Trophoblast cell (in vitro differentiated cells and primary cell): ENCODE measurements at regions not wholly inside any gene's neighbourhood (a gene's known extent, or its start where the extent isn't known, plus 50 kb on each side); places are given as distances from the start of the nearest gene placed in this dataset.

Source experiments
- DNase-seq, 2 donors: peaks; one replicate each; pipeline ENCODE4 v3.0.0-alpha.2; 2016
- H2AFZ ChIP-seq: 2 replicates; pipeline ENCODE4 v1.6.1; 2013; ENCODE audit warnings: low read length, moderate library complexity, mild to moderate bottlenecking; ENCODE audit not compliant: insufficient read depth, poor library complexity
- H2AK5ac ChIP-seq: 2 replicates; pipeline ENCODE4 v1.6.1; 2013; ENCODE audit warnings: mild to moderate bottlenecking, low read length
- H2BK120ac ChIP-seq: 2 replicates; pipeline ENCODE4 v1.6.1; 2013; ENCODE audit warnings: low read length, mild to moderate bottlenecking, moderate library complexity; ENCODE audit not compliant: insufficient read depth, poor library complexity
- H2BK12ac ChIP-seq: 2 replicates; pipeline ENCODE4 v1.6.1; 2013; ENCODE audit warnings: mild to moderate bottlenecking, low read length, moderate library complexity
- H2BK5ac ChIP-seq: 2 replicates; pipeline ENCODE4 v1.6.1; 2013; ENCODE audit warnings: low read length, low read depth, moderate library complexity, mild to moderate bottlenecking; ENCODE audit not compliant: poor library complexity
- H3K14ac ChIP-seq: 2 replicates; pipeline ENCODE4 v1.6.1; 2013; ENCODE audit warnings: mild to moderate bottlenecking, low read length
- H3K18ac ChIP-seq: 2 replicates; pipeline ENCODE4 v1.6.1; 2013; ENCODE audit warnings: mild to moderate bottlenecking, low read length
- H3K23ac ChIP-seq: 2 replicates; pipeline ENCODE4 v1.6.1; 2013; ENCODE audit warnings: low read length
- H3K27ac ChIP-seq: 2 replicates; pipeline ENCODE4 v1.5.1; 2013; ENCODE audit warnings: low read depth, mild to moderate bottlenecking, inconsistent platforms, low read length, moderate library complexity
- H3K27me3 ChIP-seq: 2 replicates; pipeline ENCODE4 v1.6.1; 2013; ENCODE audit warnings: inconsistent platforms, mild to moderate bottlenecking, low read length, moderate library complexity; ENCODE audit not compliant: insufficient read depth
- H3K36me3 ChIP-seq, 2 experiments: 1 replicate in 1 of 2; 2 replicates in 1 of 2; pipeline ENCODE4 v1.6.1; 2013; ENCODE audit warnings: low read length in 2 of 2, mild to moderate bottlenecking in 2 of 2, moderate library complexity in 1 of 2; ENCODE audit not compliant: insufficient read depth in 2 of 2, control insufficient read depth in 1 of 2
- H3K4ac ChIP-seq: 2 replicates; pipeline ENCODE4 v1.6.1; 2013; ENCODE audit warnings: low read depth, mild to moderate bottlenecking, low read length, moderate library complexity
- H3K4me1 ChIP-seq, 2 experiments: 1 replicate in 1 of 2; 2 replicates in 1 of 2; pipeline ENCODE4 v1.6.1; 2013; ENCODE audit warnings: low read length in 2 of 2, mild to moderate bottlenecking in 2 of 2, moderate library complexity in 1 of 2; ENCODE audit not compliant: insufficient read depth in 2 of 2, control insufficient read depth in 1 of 2
- H3K4me2 ChIP-seq: 2 replicates; pipeline ENCODE4 v1.6.1; 2013; ENCODE audit warnings: inconsistent platforms, mild to moderate bottlenecking, low read length, moderate library complexity
- H3K4me3 ChIP-seq: 2 replicates; pipeline ENCODE4 v1.5.1; 2013; ENCODE audit warnings: mild to moderate bottlenecking, low read depth, low read length, inconsistent platforms
- H3K79me1 ChIP-seq: one replicate; pipeline ENCODE4 v1.6.1; 2013; ENCODE audit warnings: low read length
- H3K79me2 ChIP-seq: 2 replicates; pipeline ENCODE4 v1.6.1; 2013; ENCODE audit warnings: low read length, mild to moderate bottlenecking; ENCODE audit not compliant: control insufficient read depth, insufficient read depth, poor library complexity
- H3K9ac ChIP-seq: 2 replicates; pipeline ENCODE4 v1.6.1; 2013; ENCODE audit warnings: mild to moderate bottlenecking, low read length
- H3K9me3 ChIP-seq: 2 replicates; pipeline ENCODE4 v1.6.1; 2013; ENCODE audit warnings: low read depth, mild to moderate bottlenecking, control low read depth, inconsistent platforms, low read length; ENCODE audit not compliant: insufficient read depth
- H4K12ac ChIP-seq: 2 replicates; pipeline ENCODE4 v1.6.1; 2013; ENCODE audit warnings: low read depth, mild to moderate bottlenecking, low read length, moderate library complexity
- H4K8ac ChIP-seq: 2 replicates; pipeline ENCODE4 v1.6.1; 2013; ENCODE audit warnings: low read depth, mild to moderate bottlenecking, low read length, moderate library complexity
- H4K91ac ChIP-seq: one replicate; pipeline ENCODE4 v1.6.1; 2013; ENCODE audit warnings: low read depth, mild to moderate bottlenecking, low read length, moderate library complexity
- WGBS: extraction: QIAGEN DNeasy Blood & Tissue Kit; methylation state at CpG from one replicate; pipeline ENCODE4 v1.1.7; 2013; ENCODE audit warnings: missing lambda C conversion rate; ENCODE audit not compliant: insufficient read length, insufficient coverage; ENCODE audit errors: extremely low coverage; 5-methylcytosine and 5-hydroxymethylcytosine counted together

DNA sequence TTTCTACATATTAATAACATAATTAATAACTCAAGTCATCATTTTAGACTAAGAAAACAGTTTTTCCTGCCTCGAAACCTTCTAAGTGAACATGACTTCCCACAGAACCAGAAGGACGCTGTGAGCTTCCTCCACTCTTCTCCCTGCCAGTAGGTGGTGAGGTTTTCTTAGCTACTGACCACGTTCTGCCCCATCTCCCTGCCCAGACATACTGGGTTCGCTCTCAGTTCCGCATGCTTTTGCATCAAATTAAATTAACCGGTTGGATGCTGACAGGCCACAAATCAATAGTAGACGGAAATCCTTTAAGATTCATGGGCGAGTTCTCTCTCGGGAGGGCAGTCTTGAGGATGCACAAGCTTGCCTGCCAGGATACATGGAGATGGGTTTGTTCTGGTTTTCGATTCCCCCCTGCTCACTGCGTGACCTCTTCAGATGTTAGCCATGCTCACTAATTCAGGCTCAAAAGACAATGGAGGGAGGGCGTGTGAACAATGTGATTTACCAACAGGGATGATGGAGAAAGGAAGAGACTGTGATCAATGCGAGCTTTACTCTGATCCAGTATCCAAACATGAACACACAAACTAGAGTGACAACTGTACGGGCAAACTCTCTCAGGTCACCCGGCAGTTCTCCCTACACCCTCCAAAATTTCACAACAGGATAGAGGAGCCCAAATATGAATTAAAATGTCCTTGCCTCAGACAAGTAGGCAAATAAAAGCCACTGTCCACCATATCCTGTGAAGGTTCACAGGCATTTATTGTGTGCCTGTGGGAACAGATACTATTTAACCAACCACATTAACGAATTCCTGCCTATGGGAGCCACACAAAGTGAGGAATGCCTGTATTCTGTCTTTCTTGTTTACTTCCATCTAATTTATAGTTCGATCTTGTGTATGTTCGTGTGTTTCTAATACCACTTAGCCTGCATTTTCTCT, 375.7 kb downstream of the EIPR1 start:
- no peak overlapping the region for H3K4me3 ChIP-seq
- no peak overlapping the region for H3K9ac ChIP-seq
- H4K91ac ChIP-seq = no peak overlapping the region
- no peaks in the 10 kb centered on the region for H3K79me1 ChIP-seq
- no peak overlapping the region for H2BK12ac ChIP-seq
- H2AFZ ChIP-seq = no peak overlapping the region
- no peak overlapping the region for H2AK5ac ChIP-seq
- no peak overlapping the region for H2BK5ac ChIP-seq
- no peak for DNase-seq
- H3K27me3 ChIP-seq = no peaks in the 10 kb centered on the region
- no peaks in the 10 kb centered on the region for H3K4me1 ChIP-seq
- H3K4ac ChIP-seq = no peak overlapping the region
- no peaks in the 10 kb centered on the region for H3K36me3 ChIP-seq
- no peak overlapping the region for H3K14ac ChIP-seq
- no peak overlapping the region for H2BK120ac ChIP-seq
- no peak overlapping the region for H3K18ac ChIP-seq
- no peak overlapping the region for H4K8ac ChIP-seq
- no peaks in the 10 kb centered on the region for H3K79me2 ChIP-seq
- no peak overlapping the region for H3K4me2 ChIP-seq
- no CpG with 5 or more reads among the region's 18 CpGs for WGBS
- no peak overlapping the region for H3K23ac ChIP-seq
- no peak overlapping the region for H3K27ac ChIP-seq
- no peaks in the 10 kb centered on the region for H3K9me3 ChIP-seq
- no peak overlapping the region for H4K12ac ChIP-seq

DNA sequence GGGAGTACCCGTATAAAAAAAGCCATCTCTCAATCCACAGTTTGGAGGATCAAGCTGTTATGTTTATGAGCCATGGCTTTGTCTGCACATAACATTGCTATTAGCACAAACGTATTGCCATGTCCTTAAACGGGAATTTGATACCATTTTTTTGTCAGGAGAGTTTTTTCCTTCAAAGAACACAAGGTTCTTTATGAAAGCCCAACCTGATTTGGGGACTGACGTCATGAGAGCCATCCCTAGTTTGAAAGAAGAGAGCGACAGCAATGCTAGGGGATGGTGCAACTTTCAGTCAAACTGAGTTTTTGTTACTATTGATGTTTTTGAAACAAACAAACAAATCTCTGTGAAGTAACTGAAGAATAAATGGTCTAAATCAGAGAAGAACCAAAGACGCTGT, 376.6 kb downstream of the EIPR1 start:
- Histone ChIP-seq H3K27ac (no peak overlapping the region), H3K4me3 (no peak overlapping the region), H2AFZ (no peak overlapping the region), H3K79me1 (no peaks in the 10 kb centered on the region), H3K79me2 (no peaks in the 10 kb centered on the region), H2BK12ac (no peak overlapping the region), H3K4me1 (no peaks in the 10 kb centered on the region), H2BK5ac (no peak overlapping the region), H3K4ac (no peak overlapping the region), H2AK5ac (no peak overlapping the region), H3K14ac (no peak overlapping the region), H2BK120ac (no peak overlapping the region), H4K8ac (no peak overlapping the region), H3K18ac (no peak overlapping the region), H3K9me3 (no peaks in the 10 kb centered on the region), H3K36me3 (no peaks in the 10 kb centered on the region), H3K23ac (no peak overlapping the region), H3K4me2 (no peak overlapping the region), H3K27me3 (no peaks in the 10 kb centered on the region), H4K91ac (no peak overlapping the region), H3K9ac (no peak overlapping the region), H4K12ac (no peak overlapping the region)
- DNase-seq = no peak
- no CpG with 5 or more reads among the region's 6 CpGs for WGBS

DNA sequence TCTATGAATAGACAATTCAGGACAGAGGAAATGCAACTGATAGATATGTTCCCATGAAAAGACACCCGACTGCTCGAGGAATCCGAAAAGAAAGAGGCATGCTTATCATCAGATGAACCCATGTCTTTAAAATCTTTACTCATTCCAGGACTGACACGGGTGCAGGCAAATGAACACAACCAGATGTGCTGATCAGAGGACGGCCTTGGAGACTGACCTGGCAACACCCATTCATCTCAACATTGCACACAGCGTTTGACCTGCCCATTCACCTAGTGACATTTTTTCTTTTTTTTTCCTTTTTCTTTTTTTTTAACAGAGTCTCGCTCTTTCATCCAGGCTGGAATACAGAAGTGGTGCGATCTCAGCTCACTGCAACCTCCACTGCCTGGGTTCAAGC, 377.5 kb downstream of the EIPR1 start:
- Histone ChIP-seq H4K12ac (no peak overlapping the region), H3K14ac (no peak overlapping the region), H3K4ac (no peak overlapping the region), H3K4me1 (no peaks in the 10 kb centered on the region), H4K8ac (no peak overlapping the region), H2BK5ac (no peak overlapping the region), H4K91ac (no peak overlapping the region), H3K9ac (no peak overlapping the region), H3K36me3 (no peaks in the 10 kb centered on the region), H2AK5ac (no peak overlapping the region), H2BK12ac (no peak overlapping the region), H3K18ac (no peak overlapping the region), H3K4me3 (no peak overlapping the region), H3K27me3 (no peaks in the 10 kb centered on the region), H3K23ac (no peak overlapping the region), H3K9me3 (no peaks in the 10 kb centered on the region), H3K79me2 (no peaks in the 10 kb centered on the region), H3K79me1 (no peaks in the 10 kb centered on the region), H3K27ac (no peak overlapping the region), H2BK120ac (no peak overlapping the region), H2AFZ (no peak overlapping the region), H3K4me2 (no peak overlapping the region)
- no peak for DNase-seq
- WGBS = no CpG with 5 or more reads among the region's 8 CpGs

GRCh38 chr2:2998971-2999370, 378.6 kb downstream of the EIPR1 start:
- Histone ChIP-seq H3K4me1 (no peaks in the 10 kb centered on the region), H3K9ac (no peak overlapping the region), H3K4me3 (no peak overlapping the region), H3K4me2 (no peak overlapping the region), H3K36me3 (no peaks in the 10 kb centered on the region), H2AFZ (no peak overlapping the region), H2BK5ac (no peak overlapping the region), H4K91ac (no peak overlapping the region), H3K9me3 (no peaks in the 10 kb centered on the region), H3K14ac (no peak overlapping the region), H2BK120ac (no peak overlapping the region), H3K79me2 (no peaks in the 10 kb centered on the region), H3K27ac (no peak overlapping the region), H2AK5ac (no peak overlapping the region), H3K79me1 (no peaks in the 10 kb centered on the region), H2BK12ac (no peak overlapping the region), H3K27me3 (no peaks in the 10 kb centered on the region), H4K8ac (no peak overlapping the region), H3K23ac (no peak overlapping the region), H3K18ac (no peak overlapping the region), H4K12ac (no peak overlapping the region), H3K4ac (no peak overlapping the region)
- WGBS = no CpG with 5 or more reads among the region's 9 CpGs
- no peak for DNase-seq
